HG02938 (cell line): ENCODE measurements at regions not wholly inside any gene's neighbourhood (a gene's known extent, or its start where the extent isn't known, plus 50 kb on each side); places are given as distances from the start of the nearest gene placed in this dataset.

Experiments used
- ATAC-seq: cut with Tn5 transposase; IDR thresholded peaks from one replicate; pipeline ENCODE4 v1.9.1; 2021; ENCODE audit warnings: mild to moderate bottlenecking, moderate library complexity; ENCODE audit not compliant: unreplicated experiment

- ATAC-seq, result no peak
Observed at GRCh38 chr16:5838725-5839124, 741.1 kb upstream of the EEF2KMT start.

DNA sequence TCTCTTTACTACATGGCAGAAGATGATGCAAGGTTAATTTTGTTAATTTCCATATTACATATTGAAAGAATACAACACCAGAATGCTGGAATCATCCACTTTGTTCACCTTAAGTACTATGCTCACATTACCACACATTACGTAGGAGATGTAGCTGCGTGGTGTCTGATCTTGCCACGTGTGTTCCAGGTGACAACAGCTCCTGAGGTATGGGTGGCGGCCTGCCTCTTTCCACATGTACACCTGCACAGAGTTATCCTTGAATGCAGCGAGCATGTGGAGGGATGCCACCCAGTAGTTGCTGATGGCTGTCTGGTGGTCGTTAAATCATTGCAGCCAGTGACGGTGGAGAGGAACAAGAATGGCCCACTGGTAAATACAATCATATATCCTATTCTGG is 740.5 kb upstream of the EEF2KMT start:
- ATAC-seq, result no peak

- ATAC-seq, result no peak
Observed at GRCh38 chr16:5837007-5837670, 739.5 kb upstream of the EEF2KMT start.

GRCh38 chr16:5835876-5836275 is 738.3 kb upstream of the EEF2KMT start:
- no peak for ATAC-seq

- ATAC-seq, result no peak
Observed at GRCh38 chr16:5826332-5826731, 728.7 kb upstream of the EEF2KMT start.

- no peak for ATAC-seq
Observed at GRCh38 chr16:5820472-5820871, 722.9 kb upstream of the EEF2KMT start.

- ATAC-seq, result no peak
Observed at GRCh38 chr16:5815570-5816237, 718.1 kb upstream of the EEF2KMT start.

DNA sequence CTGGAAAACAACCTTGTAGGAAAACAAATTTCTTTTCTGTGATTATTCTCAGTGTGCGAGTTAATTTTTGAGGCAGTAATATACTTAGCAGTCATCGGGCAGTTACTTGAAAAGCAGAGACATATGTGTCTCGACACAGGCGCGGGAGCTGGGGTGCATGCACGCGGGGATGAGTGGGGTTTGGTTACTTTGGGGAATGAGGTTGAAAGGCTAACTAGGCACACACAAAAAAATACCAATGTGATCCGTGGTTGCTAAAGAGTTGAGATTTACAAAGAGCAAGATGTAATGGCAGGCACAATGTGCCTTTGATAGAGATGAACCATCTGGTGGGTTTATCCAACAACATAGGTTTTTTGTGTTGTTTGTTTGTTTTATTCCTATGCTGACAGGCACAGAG is 703.8 kb upstream of the EEF2KMT start:
- ATAC-seq, result no peak

DNA sequence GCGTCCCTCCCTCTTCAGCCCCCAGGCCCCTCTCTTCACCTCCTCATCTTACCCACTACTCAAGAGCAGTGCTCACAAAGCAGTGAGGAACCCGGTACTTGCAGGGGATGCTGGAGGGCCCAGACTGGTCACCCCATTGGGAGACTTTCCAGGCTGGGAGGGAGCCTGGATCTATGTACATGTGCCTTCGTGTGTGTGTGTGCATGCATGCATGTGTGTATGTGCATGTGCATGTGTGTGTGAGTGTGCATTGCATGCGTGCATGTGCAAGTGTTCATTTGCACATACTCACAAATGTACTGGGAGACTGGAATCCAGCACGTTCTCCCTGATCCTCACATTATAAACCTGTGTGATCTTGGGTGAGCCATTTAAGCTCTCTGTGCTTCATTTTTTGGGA is 696.0 kb upstream of the EEF2KMT start:
- no peak for ATAC-seq

- ATAC-seq, result no peak
Observed at GRCh38 chr16:5791011-5791657, 693.5 kb upstream of the EEF2KMT start.

GRCh38 chr16:5790512-5790911 is 692.9 kb upstream of the EEF2KMT start:
- no peak for ATAC-seq

DNA sequence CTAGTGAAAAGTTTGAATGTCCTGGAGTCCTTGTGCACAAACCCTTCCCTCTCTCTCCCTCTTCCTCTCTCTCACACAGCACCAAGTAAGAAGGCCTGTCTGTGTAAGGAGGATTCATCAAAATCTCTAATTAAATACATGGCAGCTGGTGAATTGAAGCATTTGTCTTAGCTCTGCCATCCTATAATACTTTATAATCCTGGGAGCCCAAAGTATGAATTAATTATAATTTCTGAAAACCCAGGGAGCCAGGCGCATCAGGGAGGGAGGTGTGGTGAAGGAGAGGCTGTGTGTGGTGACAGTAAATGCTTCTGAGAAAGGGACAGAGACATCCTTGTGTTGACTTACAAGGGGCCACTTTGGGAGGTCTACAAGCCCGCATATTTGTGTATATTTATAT is 691.4 kb upstream of the EEF2KMT start:
- no peak for ATAC-seq

GRCh38 chr16:5781436-5781835 is 683.8 kb upstream of the EEF2KMT start:
- ATAC-seq, result no peak

- no peak for ATAC-seq
Observed at GRCh38 chr16:5776876-5777275, 679.3 kb upstream of the EEF2KMT start.

- no peak for ATAC-seq
Observed at GRCh38 chr16:5775916-5776315, 678.3 kb upstream of the EEF2KMT start.

GRCh38 chr16:5770118-5770517 is 672.5 kb upstream of the EEF2KMT start:
- ATAC-seq, result no peak

GRCh38 chr16:5769513-5769912 is 671.9 kb upstream of the EEF2KMT start:
- ATAC-seq, result no peak

DNA sequence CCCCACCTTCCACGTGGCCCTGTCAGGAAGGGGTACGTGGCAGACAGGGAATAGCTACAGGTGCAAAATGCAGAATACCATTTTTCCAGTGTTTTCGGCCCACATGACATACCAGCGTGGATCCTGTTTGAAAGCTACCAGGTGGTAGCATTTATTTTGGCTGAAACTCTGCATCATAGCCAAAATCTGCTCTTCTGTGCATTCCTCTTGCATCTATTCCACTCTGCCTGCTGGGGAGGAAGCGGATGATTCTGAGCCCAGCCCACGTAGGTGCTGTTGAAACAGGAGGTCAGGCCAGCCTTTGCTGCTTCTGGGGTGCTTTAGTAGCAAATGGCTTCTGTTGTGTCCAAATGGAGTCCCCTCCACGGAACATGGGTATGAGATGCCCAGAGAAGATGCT is 670.9 kb upstream of the EEF2KMT start:
- no peak for ATAC-seq

GRCh38 chr16:5763176-5763575 is 665.6 kb upstream of the EEF2KMT start:
- no peak for ATAC-seq

GRCh38 chr16:5762362-5762761 is 664.8 kb upstream of the EEF2KMT start:
- ATAC-seq, result no peak

DNA sequence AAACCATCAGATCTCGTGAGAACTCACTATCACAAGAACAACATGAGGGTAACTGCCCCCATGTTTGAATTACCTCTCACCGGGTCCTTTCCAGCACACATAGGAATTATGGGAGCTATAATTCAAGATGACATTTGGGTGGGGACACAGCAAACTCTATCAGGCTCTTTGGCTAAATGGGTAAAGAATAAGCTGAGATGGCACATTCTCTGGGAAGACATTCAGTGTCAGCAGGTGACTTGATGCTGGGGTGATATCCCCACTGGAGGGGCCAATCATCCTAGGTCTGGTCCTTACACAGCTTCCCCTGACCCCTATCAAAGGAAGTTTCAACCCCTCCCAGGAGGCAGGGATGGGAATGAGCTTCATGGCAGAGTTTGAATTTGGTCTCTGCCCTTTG is 664.0 kb upstream of the EEF2KMT start:
- no peak for ATAC-seq

DNA sequence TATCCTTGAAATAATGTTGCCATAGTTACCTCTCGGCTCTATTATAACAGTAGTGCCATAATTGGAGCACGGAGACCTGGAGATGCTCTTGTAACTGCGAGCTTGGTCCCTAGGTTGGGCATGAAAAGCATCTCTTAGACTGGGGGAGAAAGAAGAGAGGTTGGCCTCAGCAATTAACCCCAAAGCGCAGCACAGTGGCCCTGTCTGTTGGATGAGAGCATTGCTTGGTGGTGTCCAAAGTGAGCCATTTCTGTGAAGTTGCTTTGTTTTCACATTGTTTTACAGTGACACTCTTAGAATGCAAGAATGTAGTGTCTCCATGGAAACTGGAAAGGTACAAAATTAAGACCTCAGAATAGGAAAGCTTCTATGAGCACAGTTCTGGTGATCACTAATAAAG is 660.7 kb upstream of the EEF2KMT start:
- no peak for ATAC-seq
